ENCODE measurements at regions not wholly inside any gene's neighbourhood (a gene's known extent, or its start where the extent isn't known, plus 50 kb on each side); places are given as distances from the start of the nearest gene placed in this dataset.

GRCh38 chr1:216843409-216843808 lies 120.2 kb upstream of the ESRRG start:
- no TSS peak for BruUV-seq (replicated peaks)
- DNase-seq (ENCODE audit: low spot score) = no peak
- no peak overlapping the region for H3K4me3 ChIP-seq (ENCODE audit: low read depth, low read length, poor library complexity, severe bottlenecking)
- H3K36me3 ChIP-seq (ENCODE audit: insufficient read depth, low read length) = no peaks in the 10 kb centered on the region
- intact Hi-C loops (cut with micrococcal nuclease; ENCODE audit: unreplicated experiment) = no loop called here
- H3K4me2 ChIP-seq (ENCODE audit: low read length) = no peak overlapping the region
- no peaks in the 10 kb centered on the region for H3K4me1 ChIP-seq (ENCODE audit: insufficient read depth, low read length, poor library complexity, severe bottlenecking)
- no peak overlapping the region for H2AFZ ChIP-seq (ENCODE audit: low read length)
- ChIA-PET POLR2A (no interaction called here), CTCF (ENCODE audit: unreplicated experiment) (no interaction called here)
- no peaks in the 10 kb centered on the region for H3K79me2 ChIP-seq (ENCODE audit: insufficient read depth, low read depth, low read length)
- TF ChIP-seq EZH2phosphoT487 (IDR thresholded peaks at IDR 0.05; ENCODE audit: borderline replicate concordance, low read depth, low read length) (no peak), CTCF (conservative IDR thresholded peaks at IDR 0.05; ENCODE audit: low read length) (no peak)
- H4K20me1 ChIP-seq (ENCODE audit: insufficient read depth, low read length) = no peaks in the 10 kb centered on the region
- no peak overlapping the region for H3K27ac ChIP-seq (ENCODE audit: low read depth, low read length, poor library complexity, severe bottlenecking)
- H3K9me2 ChIP-seq (ENCODE audit: insufficient read depth, low read length) = no peaks in the 10 kb centered on the region
- H3K9me3 ChIP-seq (ENCODE audit: low read length) = no peaks in the 10 kb centered on the region

GRCh38 chr1:216841165-216841564 lies 117.9 kb upstream of the ESRRG start:
- no TSS peak for BruUV-seq (replicated peaks)
- no peaks in the 10 kb centered on the region for H3K36me3 ChIP-seq (ENCODE audit: insufficient read depth, low read length)
- POLR2A ChIA-PET = no interaction called here
- H3K9me3 ChIP-seq (ENCODE audit: low read length) = no peaks in the 10 kb centered on the region
- DNase-seq (ENCODE audit: low spot score) = no peak
- no peak overlapping the region for H2AFZ ChIP-seq (ENCODE audit: low read length)
- no peak overlapping the region for H3K4me3 ChIP-seq (ENCODE audit: low read depth, low read length, poor library complexity, severe bottlenecking)
- CTCF ChIA-PET (ENCODE audit: unreplicated experiment) = no interaction called here
- TF ChIP-seq EZH2phosphoT487 (IDR thresholded peaks at IDR 0.05; ENCODE audit: borderline replicate concordance, low read depth, low read length) (no peak), CTCF (conservative IDR thresholded peaks at IDR 0.05; ENCODE audit: low read length) (no peak)
- H3K4me1 ChIP-seq (ENCODE audit: insufficient read depth, low read length, poor library complexity, severe bottlenecking) = no peaks in the 10 kb centered on the region
- no peak overlapping the region for H3K4me2 ChIP-seq (ENCODE audit: low read length)
- no peaks in the 10 kb centered on the region for H3K9me2 ChIP-seq (ENCODE audit: insufficient read depth, low read length)
- intact Hi-C loops (cut with micrococcal nuclease; ENCODE audit: unreplicated experiment) = no loop called here
- H3K27ac ChIP-seq (ENCODE audit: low read depth, low read length, poor library complexity, severe bottlenecking) = no peak overlapping the region
- H3K79me2 ChIP-seq (ENCODE audit: insufficient read depth, low read depth, low read length) = no peaks in the 10 kb centered on the region
- H4K20me1 ChIP-seq (ENCODE audit: insufficient read depth, low read length) = no peaks in the 10 kb centered on the region

GRCh38 chr1:216836316-216836715 lies 113.1 kb upstream of the ESRRG start:
- BruUV-seq (replicated peaks) = no TSS peak
- Histone ChIP-seq H3K79me2 (ENCODE audit: insufficient read depth, low read depth, low read length) (no peaks in the 10 kb centered on the region), H4K20me1 (ENCODE audit: insufficient read depth, low read length) (no peaks in the 10 kb centered on the region), H3K36me3 (ENCODE audit: insufficient read depth, low read length) (no peaks in the 10 kb centered on the region), H3K4me3 (ENCODE audit: low read depth, low read length, poor library complexity, severe bottlenecking) (no peak overlapping the region), H3K27ac (ENCODE audit: low read depth, low read length, poor library complexity, severe bottlenecking) (no peak overlapping the region), H3K4me1 (ENCODE audit: insufficient read depth, low read length, poor library complexity, severe bottlenecking) (no peaks in the 10 kb centered on the region), H2AFZ (ENCODE audit: low read length) (no peak overlapping the region), H3K9me3 (ENCODE audit: low read length) (no peaks in the 10 kb centered on the region), H3K9me2 (ENCODE audit: insufficient read depth, low read length) (no peaks in the 10 kb centered on the region), H3K4me2 (ENCODE audit: low read length) (no peak overlapping the region)
- ChIA-PET POLR2A (interaction anchor here (0.7 to 0.9 kb wide), 2 partner anchors 44 to 1279 kb away, joined by 3 read pairs; no protein-coding TSS in a partner anchor), CTCF (ENCODE audit: unreplicated experiment) (no interaction called here)
- DNase-seq (ENCODE audit: low spot score) = no peak
- intact Hi-C loops (cut with micrococcal nuclease; ENCODE audit: unreplicated experiment) = no loop called here
- TF ChIP-seq CTCF (conservative IDR thresholded peaks at IDR 0.05; ENCODE audit: low read length) = no peak
- TF ChIP-seq EZH2phosphoT487 (IDR thresholded peaks at IDR 0.05; ENCODE audit: borderline replicate concordance, low read depth, low read length) = no peak

Data from OCI-LY7 (cell line).